ENCODE measurements at regions not wholly inside any gene's neighbourhood (a gene's known extent, or its start where the extent isn't known, plus 50 kb on each side); places are given as distances from the start of the nearest gene placed in this dataset.

- DNase-seq (ENCODE audit: low spot score), result no peak
Measured at GRCh38 chr4:26020881-26021280, 106.9 kb downstream of the SMIM20 start.

GRCh38 chr4:26021417-26022345, 107.7 kb downstream of the SMIM20 start:
- DNase-seq (ENCODE audit: low spot score), result no peak

GRCh38 chr4:26022346-26023202, 108.6 kb downstream of the SMIM20 start:
- DNase-seq (ENCODE audit: low spot score), result peak; percentile 20

- DNase-seq (ENCODE audit: low spot score), result no peak
Measured at GRCh38 chr4:26023203-26023972, 109.4 kb downstream of the SMIM20 start.

- no peak for DNase-seq (ENCODE audit: low spot score)
Measured at GRCh38 chr4:26024079-26024478, 110.1 kb downstream of the SMIM20 start.

GRCh38 chr4:26028133-26028792, 114.2 kb downstream of the SMIM20 start:
- no peak for DNase-seq (ENCODE audit: low spot score)

GRCh38 chr4:26028793-26029567, 115.0 kb downstream of the SMIM20 start:
- peak; percentile 35 for DNase-seq (ENCODE audit: low spot score)

GRCh38 chr4:26029568-26030131, 115.6 kb downstream of the SMIM20 start:
- DNase-seq (ENCODE audit: low spot score), result no peak

GRCh38 chr4:26030260-26030667, 116.2 kb downstream of the SMIM20 start:
- DNase-seq (ENCODE audit: low spot score), result no peak

GRCh38 chr4:26030780-26031179, 116.8 kb downstream of the SMIM20 start:
- DNase-seq (ENCODE audit: low spot score), result no peak

- DNase-seq (ENCODE audit: low spot score), result no peak
Measured at GRCh38 chr4:26031704-26032103, 117.7 kb downstream of the SMIM20 start.

- DNase-seq (ENCODE audit: low spot score), result no peak
Measured at GRCh38 chr4:26032142-26032541, 118.1 kb downstream of the SMIM20 start.

- no peak for DNase-seq (ENCODE audit: low spot score)
Measured at GRCh38 chr4:26032630-26033317, 118.8 kb downstream of the SMIM20 start.

- DNase-seq (ENCODE audit: low spot score), result no peak
Measured at GRCh38 chr4:26033389-26033788, 119.4 kb downstream of the SMIM20 start.

GRCh38 chr4:26034849-26035248, 120.8 kb downstream of the SMIM20 start:
- no peak for DNase-seq (ENCODE audit: low spot score)

GRCh38 chr4:26035921-26036320, 121.9 kb downstream of the SMIM20 start:
- no peak for DNase-seq (ENCODE audit: low spot score)

GRCh38 chr4:26039639-26040359, 125.8 kb downstream of the SMIM20 start:
- DNase-seq (ENCODE audit: low spot score), result no peak

- DNase-seq (ENCODE audit: low spot score), result no peak
Measured at GRCh38 chr4:26044524-26044923, 130.5 kb downstream of the SMIM20 start.

GRCh38 chr4:26044983-26045382, 131.0 kb downstream of the SMIM20 start:
- no peak for DNase-seq (ENCODE audit: low spot score)

Data from pons (tissue), 1 donor.